Stimulated activated CD4-positive, alpha-beta T cell treated with anti-CD3 and anti-CD28 coated beads, Interleukin-4, amount 100 ng/mL, for 4 hours (primary cell): ENCODE measurements at regions not wholly inside any gene's neighbourhood (a gene's known extent, or its start where the extent isn't known, plus 50 kb on each side); places are given as distances from the start of the nearest gene placed in this dataset.
"Not testable (repeated sequence)": the region's sequence is repeated elsewhere in the genome, so short reads cannot be mapped to it uniquely, and the experiment has no call there.

Source experiments
- DNase-seq, 2 experiments: peaks; one replicate each; pipeline ENCODE4 v3.0.0-alpha.2; 2020

DNA sequence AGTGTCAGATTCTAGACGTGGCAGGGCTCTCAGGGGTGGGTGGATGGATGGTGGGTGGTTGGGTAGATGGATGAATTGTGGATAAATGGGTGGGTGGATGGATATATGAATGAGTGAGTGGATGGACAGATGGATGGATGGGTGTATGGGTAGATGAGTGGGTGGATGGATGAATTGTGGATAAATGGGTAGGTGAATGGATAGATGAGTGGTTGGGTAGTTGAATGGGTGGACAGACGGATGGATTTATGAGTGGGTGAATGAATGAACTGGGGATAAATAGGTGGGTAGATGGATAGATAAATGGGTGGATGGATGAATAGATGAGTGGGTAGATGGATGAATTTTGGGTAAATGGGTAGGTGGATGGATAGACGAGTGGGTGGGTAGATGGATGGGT lies 111.0 kb upstream of the ZNF469 start:
- DNase-seq, result not testable (repeated sequence)

DNA sequence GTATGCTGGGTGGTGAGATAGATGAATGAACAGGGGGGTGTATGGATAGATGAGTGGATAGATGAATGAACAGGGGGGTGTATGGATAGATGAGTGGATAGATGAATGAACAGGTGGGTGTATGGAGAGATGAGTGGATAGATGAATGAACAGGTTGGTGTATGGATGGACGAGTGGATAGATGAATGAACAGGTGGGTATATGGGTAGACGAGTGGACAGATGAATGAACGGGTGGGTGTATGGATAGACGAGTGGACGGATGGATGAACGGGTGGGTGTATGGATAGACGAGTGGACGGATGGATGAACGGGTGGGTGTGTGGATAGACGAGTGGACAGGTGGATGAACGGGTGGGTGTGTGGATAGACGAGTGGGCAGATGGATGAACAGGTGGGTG lies 110.3 kb upstream of the ZNF469 start:
- DNase-seq, result not testable (repeated sequence)

DNA sequence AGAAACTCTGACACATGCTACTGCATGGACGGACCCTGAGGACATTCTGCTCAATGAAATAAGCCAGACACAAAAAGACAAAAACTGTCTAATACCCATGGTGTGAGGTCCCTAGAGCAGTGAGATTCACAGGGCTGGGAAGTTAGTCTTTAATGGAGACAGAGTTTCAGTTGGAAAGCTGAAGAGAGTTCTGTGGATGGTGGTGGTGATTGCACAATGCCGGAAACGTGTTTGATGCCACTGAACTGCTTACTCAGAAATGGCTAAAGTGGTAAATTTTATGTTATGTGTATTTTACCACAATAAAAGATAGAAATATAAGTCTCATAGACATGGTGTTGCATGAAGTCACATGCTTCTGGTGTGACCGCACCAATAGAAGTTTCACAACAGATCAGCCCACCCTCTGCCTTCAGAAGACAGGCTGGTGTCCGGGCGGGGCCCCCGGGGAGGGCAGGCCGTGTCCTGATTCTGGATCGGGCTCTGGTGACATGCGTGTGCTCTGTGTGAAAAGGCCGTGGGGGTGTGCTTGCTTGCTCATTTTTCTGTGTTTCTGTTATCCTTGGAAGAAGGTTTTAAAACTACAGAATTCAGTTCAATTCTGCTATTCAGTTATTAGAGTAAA lies 108.5 kb upstream of the ZNF469 start:
- not testable (repeated sequence) for DNase-seq

DNA sequence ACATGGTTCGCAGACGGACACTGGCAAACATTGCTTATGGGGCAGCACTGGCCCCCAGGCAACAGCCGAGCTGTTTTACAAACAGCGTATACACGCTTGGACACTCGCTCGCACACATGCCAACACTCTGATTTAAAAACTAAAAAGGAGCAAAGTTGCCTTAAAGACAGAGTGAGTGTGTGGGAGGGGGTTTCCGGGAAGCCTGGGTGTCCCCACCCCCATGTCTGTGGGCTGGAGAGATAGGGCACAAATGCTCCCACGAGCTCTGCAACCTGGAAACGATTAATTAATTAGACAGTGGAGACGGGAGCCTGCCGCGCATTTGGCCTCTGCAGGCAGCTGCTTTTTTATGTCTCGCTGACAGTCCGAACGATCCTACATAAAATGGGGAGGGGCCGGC lies 107.9 kb upstream of the ZNF469 start:
- DNase-seq, result no peak

DNA sequence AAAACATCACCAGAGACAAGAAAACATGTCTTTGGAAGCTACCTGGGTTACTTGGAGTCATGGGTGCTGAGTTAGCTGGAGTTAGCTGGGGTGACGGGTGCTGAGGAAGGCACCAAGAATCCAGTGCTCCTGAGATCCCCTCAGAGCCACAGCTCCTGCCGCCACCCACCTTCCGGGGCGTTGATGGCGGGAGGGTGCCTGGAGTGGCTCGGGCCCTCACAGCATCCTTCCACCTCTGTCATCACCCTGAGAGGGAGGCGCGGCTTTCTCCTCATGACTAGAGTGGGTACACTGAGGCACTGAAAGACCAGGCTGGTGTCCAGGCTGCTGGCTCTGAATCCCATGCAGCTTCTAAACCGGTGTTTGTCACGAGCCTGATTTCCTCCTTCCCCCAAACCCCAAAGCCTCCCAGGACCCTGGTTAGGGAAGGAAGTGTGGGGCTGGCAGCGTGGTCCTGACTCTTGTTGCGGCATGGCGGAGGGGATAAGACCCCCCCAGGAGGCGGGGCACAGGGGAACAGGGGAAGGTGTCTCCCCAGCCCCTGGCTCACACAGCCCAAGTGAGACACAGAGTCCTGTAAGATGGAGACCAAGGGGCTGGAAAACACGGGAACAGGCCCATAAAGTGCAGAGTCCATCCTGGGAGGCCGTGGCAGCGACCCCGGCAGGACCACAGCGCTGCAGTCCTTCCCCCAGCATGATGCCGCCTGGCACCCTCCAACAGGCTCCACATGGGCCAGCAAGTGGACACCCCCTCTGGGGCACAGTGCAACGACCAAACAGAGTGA lies 107.2 kb upstream of the ZNF469 start:
- not testable (repeated sequence) for DNase-seq

DNA sequence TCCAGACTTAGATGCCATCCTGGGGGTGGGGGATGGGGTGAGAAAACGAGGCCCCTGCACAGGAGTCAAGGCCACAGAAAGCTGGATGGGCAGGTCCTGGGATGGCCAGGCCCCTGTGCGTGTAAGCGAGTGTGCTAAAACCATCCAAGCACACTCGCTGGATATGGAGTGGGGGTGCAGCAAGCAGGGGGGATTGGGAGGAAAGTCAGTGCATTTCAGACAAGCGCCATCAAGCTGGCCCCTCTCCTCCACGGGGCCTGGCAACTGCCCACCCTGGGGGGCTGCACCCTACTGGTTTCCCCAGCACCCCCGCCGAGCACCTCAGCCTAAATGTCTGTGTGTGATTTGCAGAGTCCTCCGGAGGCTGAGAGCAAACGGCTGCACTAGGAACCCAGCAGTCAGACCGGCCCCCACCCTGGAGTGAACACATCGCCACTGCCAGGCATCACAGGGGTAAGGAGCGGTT lies 106.6 kb upstream of the ZNF469 start:
- not testable (repeated sequence) for DNase-seq

DNA sequence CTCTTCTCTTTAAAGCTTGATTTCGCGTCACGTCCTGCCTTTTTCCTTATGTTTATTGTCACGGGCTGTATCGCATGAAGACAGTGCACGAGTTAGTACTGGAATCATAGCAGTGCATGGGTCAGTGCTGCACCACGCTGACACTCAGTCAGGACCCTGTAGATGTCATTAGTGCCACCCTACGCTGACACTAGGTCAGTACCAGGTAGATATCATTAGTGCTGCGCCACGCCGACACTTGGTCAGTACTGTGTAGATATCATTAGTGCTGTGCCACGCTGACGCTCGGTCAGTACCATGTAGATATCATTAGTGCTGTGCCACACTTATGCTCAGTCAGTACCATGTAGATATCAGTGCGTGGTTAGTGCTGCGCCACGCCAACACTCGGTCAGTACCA lies 106.2 kb upstream of the ZNF469 start:
- no peak for DNase-seq

DNA sequence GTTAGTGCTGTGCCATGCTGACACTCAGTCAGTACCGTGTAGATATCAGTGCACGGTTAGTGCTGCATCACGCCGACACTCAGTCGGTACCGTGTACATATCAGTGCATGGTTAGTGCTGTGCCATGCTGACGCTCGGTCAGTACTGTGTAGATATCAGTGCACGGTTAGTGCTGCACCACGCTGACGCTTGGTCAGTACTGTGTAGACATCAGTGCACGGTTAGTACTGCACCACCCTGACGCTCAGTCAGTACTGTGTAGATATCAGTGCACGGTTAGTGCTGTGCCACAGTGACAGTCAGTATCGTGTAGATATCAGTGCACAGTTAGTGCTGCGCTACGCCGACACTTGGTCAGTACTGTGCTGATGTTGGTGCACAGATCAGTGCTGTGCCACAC lies 102.8 kb upstream of the ZNF469 start:
- DNase-seq, result no peak

DNA sequence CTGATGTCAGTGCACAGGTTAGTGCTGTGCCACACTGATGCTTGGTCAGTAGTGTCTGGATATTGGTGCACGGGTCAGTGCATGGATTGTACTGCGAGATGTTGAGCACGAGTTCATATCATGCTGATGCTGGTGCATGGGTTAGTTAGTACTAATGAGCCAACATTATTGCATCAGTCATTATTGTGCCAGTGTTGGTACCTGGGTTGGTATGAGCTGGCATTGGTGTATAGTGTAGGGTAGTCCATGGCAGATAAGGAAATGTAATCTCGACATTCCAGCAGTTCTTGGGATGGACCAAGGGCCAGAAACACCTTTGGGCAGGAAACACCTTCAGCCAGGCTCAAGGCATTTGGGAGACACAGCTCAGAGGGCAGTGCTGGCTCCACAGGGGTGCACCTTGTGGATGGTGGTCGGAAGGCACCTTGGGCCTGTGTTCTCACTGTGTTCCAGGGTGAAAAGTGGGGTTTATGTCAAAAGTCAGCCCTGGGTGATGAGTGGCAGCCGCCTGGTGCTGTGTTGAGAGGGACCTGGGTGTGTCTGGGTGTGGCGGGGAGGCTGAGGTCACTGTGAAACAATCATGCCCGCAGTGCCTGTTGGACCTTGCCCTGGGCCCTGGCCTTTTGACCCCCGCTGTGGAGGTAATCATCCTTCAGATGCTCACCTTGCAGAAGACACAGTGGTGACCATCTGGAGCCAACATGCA lies 100.7 kb upstream of the ZNF469 start:
- no peak for DNase-seq

DNA sequence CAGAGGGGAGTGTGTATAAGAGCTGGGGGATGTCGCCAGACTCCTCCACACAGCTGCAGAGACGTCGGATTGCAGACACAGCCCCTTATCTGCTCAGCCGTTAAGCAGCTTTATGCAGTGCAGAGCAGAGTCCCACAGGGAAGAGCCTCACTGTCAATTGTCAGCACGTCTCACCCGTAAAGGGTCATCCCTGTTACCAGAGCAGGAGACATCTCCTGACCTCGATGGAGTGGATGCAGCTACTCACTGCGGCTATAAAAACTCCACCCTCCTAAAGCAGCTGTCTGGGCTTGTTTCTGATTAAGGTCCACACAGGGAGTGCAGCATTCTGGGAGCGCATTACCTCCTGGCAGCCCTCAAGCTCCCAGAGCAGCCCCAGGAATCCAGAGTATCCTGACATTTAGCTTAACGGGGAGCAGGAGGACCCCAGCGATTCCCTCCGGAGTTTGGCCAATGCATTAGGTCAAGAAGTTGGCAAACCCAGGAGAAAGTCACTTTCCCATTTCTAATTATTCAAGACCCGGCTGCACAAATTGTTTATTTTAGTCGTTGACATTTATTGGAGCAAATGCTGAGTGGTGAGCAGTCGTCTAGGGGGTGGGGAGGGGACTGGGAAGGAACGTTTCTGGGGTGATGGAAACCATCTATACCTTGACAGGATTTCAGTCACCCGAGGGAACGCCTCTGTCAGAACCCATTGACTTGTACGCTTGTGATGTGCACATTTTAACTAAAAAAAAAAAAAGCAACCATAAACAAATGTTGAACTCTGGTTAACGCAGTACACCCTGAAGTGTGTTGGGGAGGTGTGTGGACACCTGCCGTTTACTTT lies 100.0 kb upstream of the ZNF469 start:
- no peak for DNase-seq

DNA sequence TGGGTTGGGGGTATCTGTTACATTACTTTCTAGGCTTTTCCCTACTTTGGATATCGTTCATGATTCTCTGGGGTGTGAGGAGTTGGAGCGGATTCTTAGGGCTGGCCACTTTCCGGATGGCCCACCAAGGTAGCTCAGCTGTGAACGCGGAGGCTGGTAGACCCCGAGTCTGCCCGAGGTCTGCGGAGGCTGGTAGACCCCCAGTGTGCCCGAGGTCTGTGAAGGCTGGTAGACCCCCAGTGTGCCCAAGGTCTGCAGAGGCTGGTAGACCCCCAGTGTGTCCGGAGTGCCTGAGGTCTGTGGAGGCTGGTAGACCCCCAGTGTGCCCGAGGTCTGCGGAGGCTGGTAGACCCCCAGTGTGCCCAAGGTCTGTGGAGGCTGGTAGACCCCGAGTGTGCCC lies 99.2 kb upstream of the ZNF469 start:
- no peak for DNase-seq

DNA sequence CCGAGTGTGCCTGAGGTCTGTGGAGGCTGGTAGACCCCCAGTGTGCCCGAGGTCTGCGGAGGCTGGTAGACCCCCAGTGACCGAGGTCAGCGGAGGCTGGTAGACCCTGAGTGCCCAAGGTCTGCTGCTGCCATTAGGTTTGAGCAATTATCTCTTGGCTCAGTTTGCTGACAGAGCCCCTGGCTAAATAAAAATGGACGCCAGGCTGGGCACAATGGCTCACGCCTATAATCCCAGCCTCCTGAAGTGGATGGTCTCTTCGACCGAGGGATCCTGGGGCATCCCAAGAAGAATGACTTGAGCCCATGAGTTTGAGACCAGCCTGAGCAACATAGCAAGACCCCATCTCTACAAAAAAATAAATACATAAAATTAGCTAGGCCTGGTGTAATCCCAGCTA lies 98.7 kb upstream of the ZNF469 start:
- no peak for DNase-seq

DNA sequence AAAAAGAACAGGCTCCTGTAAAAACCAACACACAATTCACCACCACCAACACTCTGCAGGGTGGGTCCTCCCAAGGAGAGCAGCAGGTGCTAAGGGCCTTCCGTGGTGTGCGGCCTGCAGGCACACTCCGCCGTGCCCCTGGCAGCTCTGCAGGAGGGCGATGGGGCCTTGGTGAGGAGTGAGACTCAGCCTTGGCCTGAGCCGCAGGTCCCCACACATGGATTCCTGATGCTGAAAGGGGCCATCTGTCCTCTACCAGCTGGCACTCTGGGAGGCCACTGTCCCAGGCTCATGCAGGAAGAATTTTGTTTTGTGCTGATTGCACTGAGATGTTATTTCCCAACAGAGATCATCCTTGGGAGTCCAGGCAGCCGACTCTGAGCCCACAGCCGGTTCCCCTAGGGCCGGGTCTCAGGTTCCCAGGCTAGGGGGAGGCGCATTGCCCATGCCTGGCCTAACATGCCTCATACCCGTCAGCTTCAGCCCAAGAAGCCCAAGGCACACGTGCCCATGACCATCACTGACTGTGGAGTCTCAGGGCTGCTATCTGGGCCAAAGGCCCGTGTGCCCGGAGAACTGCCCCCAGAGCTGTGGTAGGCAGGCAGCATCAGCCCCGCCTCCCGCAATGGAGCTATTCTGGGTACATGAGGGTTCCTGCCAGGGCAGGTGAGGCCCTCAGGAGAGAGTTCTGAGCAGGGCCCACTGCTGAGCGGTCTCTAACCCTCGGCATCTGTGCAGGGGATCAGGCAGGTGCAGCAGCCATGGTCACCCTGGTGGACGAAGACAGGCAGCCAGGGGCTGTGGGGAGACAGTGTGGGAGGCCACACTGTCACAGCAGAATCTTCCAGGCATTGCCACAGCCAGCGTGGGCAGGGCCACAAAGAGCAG lies 97.9 kb upstream of the ZNF469 start:
- DNase-seq, result no peak

DNA sequence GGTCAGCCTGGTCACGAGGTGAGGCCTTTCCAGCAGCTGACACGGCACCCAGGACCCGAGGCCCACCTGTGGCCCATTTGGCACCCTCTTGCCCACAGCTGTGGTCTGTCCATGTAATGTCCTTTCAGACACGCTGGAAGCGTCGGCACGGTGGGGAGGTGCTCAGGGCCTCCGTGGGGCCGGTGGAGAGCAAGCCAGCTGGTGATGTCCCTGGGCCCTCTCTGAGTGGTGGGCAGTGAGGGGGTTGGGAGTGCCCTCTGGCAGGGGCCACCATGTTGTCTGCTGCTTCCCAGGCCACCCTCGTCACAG lies 97.3 kb upstream of the ZNF469 start:
- DNase-seq, result no peak

DNA sequence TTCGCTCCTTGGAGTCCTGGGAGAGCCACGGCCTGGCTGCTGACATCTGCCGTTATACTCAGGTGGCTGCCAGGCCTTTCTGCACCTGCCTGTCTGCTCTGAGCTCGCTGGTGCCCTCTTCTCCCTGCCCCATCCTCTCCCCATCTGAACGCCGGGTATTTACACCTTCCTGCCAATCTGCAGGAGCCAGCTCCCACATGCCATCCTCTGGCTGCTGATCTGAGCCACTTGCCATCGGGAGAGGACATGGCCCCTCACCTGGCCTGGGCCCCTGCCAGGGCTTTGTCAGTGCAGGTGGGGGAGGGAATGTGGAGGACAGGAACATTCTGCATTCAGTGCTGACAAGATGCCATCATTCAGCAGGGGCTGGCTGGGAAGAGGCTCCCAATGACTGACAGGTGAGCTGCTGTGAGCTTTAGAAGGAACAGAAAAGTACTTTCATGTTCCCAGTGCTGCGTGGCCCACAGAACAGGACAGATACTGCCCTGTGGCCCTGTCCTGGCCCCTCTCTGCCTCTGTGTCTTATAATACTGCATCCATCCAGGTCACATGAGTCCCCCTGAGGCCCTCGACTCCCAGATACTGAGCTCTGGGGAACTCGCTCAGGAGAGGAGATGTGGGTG lies 96.3 kb upstream of the ZNF469 start:
- DNase-seq, result no peak

DNA sequence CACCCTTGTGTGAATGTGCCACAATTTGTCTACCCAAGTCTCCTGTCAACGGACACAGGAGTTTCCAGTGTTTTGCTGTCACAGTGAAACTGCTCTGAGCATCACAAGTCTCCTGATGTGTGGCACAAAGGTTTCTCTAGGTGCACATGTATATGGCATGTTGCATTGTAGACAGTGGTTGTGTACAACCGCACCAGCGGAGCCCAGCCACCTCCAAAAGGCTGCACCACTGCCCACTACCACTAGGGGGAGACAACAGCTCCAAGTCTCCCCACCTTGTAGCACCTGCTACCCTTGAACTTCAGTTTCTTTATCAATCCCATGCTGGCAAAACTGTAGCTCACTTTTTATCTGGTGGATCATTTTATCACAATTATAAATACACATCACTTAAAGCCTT lies 95.5 kb upstream of the ZNF469 start:
- no peak for DNase-seq

DNA sequence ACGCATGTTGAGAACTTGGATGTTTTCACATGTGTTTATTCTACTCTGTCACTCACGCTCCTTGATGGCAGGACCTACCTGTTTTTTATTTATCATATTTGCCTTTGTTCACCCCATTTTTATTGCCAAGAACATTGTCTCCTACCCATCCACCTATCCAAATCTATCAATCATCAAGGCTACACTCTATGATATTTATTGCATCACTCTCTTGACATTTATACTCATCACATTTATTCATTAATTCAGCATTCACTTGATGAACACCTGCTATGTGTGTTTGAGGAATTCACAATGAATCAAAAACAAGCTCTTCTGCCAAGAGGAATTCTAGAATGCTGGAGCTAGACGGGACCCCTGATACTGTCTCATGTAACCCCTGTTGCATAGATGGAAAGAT lies 94.5 kb upstream of the ZNF469 start:
- no peak for DNase-seq

DNA sequence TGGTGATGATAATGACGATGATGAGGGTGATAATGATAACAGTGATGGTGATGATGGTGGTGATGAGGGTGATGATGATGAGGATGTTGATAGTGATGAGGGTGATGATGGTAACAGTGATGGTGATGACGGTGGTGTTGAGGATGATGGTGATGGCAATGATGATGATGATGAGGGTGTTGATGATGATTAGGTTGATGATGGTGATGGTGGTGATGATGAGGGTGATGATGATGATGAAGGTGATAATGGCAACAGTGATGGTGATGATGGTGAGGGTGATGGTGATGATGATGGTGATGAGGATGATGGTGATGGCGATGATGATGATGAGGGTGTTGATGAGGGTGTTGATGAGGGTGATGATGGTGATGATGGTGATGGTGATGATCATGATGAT lies 93.8 kb upstream of the ZNF469 start:
- no peak for DNase-seq

DNA sequence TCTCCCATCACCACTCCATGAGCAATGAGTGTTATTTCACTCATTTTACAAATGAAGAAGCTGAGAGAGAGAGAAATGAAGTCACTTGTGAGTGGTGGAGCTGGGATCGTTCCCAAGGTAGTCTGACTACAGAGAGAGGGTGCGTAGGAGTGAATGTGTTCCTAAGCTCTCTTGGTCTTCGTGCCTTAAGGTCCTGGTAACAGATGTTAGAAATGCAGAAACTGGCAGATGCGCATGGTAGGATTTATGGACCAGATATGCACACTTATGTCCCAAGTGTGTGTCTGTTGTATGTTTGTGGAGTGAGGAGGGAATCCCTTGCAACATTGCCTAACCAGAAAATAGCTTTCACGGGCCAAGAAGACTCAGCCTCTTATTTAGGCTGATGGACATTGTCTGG lies 93.2 kb upstream of the ZNF469 start:
- DNase-seq, result no peak

DNA sequence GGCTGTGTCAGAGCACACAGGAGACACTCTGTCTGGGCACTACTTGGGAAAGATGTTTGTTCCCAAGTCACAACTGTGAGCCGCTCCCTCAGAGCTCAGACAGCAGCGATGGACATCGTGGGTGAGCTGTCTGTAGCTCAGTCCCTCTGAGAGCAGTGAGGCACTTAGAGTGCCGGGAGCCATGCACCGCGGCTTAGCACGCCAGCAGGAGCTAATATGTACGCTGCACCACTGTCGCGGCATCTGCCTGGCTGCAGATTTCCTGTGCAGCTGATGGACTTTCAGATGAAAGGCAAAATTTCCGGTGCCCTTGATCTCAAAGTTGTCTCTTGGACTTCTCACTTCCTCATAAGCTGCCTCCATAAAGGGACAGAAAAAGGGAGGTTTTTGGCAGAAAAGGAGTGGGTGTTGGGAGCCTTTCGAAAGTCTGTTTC lies 92.8 kb upstream of the ZNF469 start:
- DNase-seq, result no peak
